Medulla oblongata (tissue), 1 donor: ENCODE measurements at regions not wholly inside any gene's neighbourhood (a gene's known extent, or its start where the extent isn't known, plus 50 kb on each side); places are given as distances from the start of the nearest gene placed in this dataset.

Experiments
- DNase-seq: peaks from one replicate; pipeline ENCODE4 v3.0.0-alpha.2; 2015; ENCODE audit errors: extremely low spot score

DNA sequence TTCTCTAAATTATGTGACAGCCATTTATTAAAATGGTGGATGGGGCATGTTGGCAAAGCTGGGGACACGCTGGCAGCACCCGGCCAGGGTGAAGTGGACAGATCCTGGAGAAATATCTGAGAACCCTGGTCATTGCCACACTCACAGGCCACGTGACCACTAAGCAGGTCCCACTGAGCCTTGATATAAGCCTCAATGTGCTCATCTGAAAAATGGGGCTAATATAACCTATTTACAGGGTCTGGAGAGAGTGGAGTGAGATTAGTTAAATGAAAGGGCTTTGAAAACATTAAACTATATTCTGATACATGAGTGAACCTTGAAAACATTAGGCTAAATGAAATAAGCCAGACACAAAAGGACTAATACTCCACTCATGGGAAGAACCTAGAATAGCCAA is 108.9 kb downstream of the RBFOX3 start:
- DNase-seq: no peak

DNA sequence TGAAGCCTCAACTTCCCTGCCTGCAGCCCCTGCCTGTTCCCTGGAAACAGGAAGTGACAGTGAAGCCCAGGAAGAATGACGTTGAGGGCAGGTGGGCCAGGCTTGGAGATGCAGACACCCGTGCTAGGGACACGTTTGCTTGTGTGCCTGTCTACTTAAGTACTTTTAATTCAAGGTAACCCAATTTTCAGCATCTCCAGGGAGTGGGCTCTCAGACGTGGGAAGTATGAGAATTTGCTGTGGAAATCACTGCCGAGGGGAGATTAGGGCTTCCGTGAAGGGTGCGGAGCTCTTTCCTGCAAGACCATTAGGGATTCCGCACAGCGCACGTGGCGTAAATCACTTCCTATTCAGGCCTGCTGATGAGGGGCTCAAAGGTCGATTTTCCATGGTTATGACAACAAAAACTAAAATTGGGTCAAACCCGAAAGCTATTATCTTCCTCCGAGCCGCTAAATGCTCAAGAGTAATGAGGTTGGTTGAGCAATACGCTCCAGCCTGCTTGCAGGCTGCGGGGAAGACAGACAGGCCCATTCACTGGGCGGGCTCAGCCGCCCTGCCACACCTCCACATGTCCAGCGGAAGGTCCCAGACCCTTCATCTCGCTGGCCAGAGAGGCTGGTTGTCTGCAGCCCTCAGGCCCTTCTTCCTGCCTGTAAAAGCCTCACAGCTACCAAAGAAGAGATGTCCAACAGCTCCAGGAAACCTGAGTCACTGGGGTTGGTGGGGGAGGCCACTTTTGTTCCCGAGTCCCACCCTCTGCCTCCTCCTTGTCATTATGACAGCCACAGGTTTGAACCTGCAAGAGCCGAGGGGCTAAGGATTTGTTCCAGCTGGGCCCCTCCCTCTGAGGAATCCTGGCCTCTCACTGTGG is 109.9 kb downstream of the RBFOX3 start:
- DNase-seq: no peak

DNA sequence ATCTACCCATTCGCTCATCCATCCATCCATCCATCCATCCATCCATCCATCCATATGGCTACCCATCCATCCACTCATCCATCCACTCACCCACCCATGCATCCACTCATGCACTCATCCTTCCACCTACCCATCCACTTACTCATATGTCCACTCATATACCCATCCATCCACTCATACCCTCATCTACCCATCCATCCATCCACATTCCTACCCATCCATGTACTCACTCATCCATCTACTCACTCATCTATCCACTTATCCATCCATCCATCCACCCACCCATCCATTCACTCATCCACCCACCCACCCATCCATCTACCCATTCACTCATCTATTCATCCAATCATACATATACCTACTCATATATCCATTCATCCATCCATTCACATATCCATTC is 112.0 kb downstream of the RBFOX3 start:
- DNase-seq: no peak

DNA sequence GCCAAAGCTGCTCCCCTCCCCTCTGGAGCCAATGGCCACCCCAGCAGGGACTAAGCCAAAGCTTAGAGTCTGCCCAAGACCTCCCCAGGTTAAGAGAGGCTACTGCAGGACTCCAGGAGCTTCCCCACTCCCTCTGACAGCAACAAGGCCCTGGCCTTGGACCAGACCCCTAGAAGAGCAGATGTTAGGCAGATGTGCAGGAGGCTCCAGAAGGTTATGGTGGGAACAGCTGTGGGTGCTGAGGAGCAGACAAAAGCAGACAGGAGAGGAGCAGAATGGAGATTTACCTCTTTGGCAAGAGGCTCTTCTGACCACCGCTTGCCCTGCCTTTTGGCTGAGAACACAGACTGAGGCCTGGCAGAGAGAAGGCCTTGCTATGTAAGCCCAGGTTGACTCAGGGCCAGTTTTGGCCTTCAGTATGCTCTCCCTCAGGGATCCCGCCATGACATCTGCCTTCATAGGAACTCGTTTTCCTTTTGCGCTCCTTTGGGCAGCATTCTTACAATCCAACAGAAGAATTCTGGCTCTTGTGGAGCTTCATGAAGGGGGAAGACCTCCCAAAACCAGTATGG is 113.0 kb downstream of the RBFOX3 start:
- no peak for DNase-seq

DNA sequence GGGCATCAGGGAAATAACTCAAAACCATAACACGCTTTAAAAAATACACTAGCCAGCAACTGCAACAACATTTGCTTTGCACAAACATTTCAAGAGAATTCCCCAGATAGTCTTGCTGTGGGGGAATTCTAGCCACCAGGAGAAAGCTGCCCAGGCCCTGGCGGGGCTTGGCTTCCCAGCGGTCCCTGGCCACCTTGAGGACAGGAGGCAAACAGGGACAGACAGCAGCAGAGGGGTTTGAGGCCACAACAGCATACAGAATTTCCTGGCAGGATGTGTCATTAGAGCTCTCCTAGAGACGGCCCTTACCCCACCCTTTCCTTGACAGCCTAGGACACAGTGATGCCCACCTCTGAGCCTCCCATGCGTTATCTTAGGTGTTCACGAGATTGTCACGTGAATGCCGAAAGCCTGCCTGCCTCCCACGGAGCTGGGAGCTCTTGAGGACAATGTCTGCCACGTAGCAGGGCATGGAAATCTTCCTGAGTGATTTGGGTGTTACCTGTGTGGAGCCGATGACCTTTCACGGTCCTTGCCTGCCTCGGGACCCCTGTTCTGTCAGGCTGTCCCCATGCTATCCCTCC is 114.3 kb downstream of the RBFOX3 start:
- no peak for DNase-seq

DNA sequence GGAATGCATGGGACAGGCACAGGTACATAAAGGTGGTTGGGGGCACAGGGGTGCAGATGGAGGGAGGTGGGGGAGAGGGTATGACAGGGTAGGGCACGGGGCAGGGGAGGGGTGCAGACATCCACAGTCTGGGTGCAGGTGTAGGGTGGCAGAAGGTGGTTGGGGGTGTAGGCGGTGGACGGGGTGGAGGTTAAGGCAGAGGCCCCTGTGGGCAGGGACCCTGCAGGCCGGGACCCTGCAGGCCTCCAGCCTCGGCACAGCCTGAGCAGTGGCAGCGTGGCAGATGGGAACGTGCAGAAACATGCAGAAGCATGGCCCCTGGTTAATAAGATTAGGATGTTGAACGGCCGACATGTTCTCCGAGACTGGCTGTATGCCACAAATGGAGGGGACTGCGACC is 115.2 kb downstream of the RBFOX3 start:
- DNase-seq: no peak

DNA sequence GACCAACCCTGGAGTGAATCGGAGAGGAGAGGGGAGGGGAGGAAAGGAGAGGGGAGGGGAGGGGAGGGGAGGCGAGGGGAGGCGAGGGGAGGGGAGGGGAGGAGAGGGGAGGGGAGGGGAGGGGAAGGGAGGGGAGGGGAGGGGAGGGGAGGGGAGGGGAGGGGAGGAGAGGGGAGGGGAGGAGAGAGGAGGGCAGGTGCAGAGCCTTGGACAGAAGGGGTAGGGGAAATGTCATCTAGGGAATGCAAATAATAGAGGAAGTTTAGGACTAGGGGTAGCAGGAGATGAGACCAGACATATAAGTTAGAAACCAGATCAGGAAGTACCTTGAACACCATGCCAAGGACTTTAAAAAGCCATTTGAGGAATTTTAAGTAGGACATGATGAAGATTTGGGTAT is 119.8 kb downstream of the RBFOX3 start:
- no peak for DNase-seq

DNA sequence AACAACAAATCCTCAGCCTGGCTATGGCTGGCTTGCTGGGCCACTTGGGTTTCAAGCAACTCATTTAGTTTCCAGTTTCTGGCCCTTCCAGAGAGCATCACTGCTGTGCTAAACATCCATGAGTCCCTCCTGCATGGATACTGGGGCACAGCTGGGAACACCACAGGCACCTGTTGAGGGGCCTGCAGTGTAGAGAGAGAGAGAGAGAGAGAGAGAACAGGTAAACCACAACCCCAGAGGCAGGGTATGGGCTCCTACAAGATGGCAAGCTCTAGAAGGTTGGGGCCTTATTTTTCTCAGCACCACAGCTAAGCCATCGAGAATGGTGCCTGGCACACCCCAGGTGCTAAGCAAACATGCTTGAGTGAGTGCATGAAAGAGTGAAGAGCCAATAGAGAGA is 120.3 kb downstream of the RBFOX3 start:
- no peak for DNase-seq

DNA sequence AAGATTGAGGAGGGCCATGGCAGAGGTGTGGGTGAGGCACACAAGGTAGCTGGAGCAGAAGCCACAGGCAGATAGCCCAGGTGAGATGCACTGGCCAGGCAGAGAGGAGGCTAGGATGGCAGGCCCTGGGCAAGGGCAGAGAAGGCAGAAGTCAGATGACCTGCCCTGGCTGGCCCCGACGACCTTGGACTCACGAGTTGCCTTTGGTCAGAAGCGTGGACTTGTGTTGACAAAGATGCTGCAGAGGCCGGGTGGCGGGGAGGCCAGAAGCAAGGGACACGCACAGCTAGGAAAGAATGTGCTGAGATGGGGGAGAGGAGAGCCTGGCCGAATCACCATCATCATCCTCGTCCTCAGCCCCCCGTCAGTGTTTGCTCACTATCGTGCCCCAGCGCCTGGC is 123.7 kb downstream of the RBFOX3 start:
- DNase-seq: no peak

DNA sequence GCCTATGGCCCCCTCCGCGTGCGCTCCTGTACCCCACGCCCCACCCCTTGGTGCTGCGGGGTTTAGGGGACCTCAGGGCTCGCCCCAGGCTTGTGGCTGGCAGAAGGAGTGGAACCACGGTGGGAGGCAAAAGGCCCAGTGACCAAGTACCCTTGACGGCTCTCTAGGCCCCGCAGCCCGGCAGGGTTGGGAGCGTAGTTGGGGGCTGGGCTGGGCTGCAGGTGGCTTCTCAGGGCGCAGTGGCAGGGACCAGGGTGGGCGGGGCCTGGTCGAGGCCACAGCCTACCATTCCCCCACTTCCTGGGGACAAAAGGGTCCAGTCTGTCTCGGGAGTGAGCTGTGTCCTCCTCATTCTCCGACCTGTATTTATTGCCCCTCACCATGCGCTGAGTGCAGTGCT is 124.9 kb downstream of the RBFOX3 start:
- no peak for DNase-seq

DNA sequence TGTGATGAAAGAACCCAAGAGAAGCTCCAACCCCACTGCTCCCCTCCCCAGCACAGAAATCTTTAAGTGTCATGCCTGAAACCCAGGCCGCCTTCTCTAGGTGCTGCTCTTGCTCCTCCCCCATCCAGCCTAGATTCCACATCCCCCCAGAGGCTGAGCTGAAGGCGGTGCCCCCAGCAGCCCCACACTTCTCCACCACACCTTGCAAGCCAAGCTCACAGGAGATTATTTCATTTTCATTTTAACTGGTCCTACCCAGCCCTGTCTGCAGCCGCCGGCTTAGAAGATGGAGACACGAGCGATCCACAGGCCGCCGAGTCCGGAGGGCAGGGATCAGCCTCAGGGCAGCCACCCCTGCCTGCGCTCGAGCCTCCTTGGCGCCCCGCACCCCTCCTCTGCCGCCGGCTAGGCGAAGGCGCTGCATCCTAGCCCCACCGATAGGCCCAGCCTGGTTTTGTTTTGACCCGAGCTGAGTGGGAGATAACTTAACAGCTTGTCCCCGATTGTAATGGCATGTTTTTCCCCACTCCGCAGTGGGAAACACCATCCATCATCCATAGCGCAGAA is 125.3 kb downstream of the RBFOX3 start:
- no peak for DNase-seq

DNA sequence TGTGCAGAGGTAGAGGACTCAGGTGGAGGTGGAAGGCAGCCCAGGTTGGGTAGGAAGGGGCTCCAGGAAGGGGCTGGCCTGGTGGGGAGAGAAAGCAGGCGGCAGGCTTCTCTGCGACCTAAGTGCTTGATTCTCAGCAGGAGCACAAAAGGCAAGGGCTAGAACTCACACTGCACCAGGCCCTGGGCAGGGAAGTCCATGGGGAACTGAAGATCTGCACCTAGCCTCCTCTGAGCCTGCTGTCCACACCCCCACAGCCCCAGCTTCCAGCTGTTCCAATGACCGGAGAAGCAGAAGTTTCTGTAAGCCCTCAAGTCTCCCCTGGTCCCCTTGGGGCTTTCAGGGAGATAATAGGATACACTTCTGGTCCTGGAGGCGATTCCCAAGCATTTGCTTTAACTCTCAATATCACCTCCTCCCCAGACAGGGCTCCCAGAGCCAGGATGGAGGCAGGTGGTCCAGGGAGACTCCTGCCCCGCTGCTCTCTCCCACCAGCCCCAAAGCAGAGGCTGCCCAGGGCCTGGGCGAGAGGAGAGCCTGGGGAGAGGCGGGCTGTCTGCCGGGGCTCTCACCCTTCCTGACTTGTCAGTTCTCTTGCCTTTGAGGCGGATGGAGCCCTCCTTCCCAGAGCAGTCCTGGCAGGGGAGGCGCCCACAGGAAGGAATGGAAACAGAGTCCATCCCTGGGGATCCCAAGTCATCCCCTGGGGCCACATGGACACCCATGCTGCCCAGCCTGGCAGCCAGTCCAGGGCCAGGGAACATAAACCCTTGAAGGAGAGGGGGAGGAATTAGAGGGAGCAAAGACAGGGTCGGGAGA is 126.0 kb downstream of the RBFOX3 start:
- DNase-seq: no peak

DNA sequence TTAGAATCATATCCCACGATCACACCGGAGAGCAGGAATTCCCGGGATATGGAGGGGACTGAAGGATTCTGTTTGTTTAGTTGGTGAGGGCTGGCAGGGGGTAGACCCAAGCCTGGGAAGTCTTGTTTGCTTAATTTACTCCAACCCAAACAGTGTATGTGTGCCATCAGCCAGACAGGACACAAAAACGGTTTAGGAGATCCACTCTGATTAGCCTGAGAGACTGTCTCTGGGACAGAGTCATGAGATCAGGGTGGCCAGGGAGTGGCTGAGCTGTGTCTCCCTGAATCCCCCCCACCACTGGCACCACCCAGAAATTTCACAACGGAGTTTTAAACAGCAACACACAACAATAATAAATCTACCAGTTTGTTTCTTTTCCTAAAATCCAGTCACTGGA is 127.0 kb downstream of the RBFOX3 start:
- no peak for DNase-seq

DNA sequence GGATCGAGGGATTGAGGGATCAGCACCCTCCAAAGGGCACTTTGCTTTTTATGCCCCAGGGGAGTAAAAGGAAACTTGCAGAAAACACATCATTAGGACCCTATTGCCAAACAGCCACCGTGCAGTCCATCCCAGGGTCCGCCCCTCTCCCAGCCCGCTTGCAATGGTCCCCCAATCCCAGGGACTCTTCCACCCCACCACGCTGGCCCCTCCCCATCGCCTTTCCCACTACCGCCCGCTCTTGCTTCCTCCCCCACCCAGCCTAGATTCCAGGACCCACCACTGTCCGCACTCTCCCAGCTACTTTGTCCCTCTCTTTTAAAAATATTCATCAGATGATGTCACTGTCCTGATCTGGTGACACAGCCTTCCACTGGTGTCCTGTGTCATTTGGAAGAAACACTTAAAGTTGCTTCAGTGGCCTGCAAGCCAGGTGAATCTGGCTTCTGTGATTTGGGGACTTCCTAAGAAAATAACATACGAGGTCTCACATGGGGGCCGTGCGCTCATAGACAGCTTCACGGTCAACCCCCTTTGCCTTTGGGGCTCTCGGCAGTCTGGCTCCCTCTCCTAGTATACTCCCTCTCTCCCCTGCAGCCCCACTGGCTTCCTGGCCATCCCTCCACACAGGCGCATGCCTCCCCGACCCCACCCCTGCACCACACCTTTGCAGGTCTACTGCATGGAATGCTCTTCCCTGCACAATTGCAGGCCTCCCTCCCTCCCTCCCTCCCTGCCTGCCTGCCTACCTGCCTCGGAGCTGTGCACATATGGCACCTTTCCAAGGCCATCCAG is 127.9 kb downstream of the RBFOX3 start:
- DNase-seq: no peak

DNA sequence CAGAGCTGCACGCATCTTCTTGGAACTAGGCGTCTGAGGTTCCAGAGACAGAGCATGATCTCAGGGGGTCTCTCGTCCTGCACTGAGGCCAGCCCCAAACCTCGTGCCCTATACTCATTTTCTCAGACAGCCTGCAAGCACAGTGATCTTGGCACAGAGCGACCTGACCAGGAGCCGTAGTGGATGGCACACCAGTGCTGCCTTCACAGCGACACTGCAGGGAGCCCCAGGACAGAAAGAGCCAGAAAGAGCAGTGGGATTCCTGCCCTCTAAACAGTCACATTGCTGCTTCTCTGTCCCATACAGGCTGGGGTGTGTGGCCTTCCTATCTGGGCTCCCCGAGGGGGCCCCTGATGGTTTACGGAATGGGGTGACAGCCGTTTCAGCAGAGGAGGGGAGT is 131.0 kb downstream of the RBFOX3 start:
- DNase-seq: no peak

DNA sequence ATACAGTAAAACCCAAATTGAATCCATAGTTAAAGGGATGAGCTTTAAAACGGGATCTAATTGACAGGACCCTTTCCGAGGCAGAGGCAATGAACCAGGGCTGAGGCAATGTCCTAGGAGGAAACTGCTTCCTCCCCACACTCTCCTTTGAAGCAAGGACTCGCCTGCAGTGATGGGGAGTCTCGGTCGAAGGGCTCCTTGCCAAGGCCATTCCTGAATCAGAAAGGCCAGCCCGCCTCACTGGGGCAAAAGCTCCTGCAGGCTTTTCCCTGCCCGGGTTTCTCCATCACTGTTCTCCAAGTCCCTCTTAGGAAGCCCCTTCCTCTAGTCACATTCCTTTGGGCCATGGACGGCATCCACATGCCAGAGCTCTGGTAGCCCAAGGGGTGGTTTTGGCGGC is 132.0 kb downstream of the RBFOX3 start:
- DNase-seq: no peak

DNA sequence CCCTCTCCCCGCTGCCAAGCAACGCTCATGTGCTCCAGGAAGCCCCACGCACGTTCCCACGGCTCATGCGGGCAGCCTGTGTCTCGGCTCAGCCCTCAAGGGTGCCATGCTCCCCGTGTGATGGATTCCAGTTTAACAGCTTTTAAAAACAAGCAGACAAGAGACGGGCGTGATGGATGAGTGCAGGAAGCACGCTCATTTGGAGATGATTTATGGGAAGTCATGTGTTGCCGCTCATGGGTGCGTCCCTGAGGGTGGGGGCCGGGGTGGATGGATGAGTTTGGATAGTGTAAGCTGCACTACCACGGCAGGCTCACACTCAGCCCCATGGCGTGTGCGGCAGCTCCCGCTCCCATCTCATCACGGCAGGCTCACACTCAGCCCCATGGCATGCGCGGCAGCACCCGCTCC is 132.8 kb downstream of the RBFOX3 start:
- DNase-seq: no peak

DNA sequence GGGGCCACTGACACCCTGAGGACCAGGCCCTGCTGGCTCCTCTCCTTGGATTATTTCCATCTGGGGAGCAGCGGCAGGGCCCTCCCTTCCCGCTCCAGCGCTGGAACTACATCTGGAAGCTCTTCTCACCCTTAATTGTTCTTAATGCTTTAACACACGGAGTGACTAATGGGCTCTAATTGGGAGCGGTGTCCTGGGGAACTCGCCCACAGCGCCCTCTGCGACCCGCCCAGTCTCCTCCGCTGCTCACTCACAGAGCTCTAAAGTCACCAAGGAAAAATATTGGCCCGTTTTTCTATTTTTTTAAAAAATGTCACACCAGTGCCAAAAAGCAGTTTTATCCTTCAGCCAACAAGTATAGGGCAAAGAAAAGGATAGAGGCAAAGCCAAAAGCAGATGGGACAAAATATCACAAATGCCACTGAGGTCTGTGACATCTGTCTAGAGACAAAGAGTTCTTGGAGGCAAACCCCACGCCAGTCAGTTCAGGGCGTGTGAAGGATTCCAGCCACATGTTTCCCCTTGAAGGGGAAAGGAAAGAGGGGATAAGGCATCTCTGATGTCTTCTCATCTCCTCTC is 134.7 kb downstream of the RBFOX3 start:
- no peak for DNase-seq

DNA sequence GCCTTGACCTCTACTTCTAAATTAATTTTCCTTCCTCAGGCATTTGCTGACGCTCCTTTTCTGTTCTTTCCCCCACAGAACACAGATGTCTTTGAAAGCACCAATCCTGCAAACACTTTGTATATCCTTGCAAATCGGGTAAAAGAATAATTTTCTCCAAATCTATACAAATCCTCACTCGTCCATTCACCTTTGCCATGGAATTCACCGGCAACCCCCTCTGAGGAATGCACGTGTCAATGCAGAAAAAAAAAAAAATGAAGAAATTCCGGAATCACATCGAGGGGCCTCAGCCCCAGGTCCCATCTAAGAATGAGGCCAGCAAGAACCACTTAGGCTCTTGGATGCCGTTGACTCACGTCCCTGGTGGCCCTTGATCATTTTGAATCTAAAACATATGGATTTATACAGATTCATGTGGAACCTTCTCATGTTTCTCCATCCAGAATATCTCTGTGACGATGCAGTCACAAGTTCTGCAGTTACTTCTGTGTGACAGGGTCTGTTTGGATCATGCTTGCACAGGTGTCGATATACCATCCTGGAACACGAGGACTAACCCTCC is 136.9 kb downstream of the RBFOX3 start:
- DNase-seq: no peak

DNA sequence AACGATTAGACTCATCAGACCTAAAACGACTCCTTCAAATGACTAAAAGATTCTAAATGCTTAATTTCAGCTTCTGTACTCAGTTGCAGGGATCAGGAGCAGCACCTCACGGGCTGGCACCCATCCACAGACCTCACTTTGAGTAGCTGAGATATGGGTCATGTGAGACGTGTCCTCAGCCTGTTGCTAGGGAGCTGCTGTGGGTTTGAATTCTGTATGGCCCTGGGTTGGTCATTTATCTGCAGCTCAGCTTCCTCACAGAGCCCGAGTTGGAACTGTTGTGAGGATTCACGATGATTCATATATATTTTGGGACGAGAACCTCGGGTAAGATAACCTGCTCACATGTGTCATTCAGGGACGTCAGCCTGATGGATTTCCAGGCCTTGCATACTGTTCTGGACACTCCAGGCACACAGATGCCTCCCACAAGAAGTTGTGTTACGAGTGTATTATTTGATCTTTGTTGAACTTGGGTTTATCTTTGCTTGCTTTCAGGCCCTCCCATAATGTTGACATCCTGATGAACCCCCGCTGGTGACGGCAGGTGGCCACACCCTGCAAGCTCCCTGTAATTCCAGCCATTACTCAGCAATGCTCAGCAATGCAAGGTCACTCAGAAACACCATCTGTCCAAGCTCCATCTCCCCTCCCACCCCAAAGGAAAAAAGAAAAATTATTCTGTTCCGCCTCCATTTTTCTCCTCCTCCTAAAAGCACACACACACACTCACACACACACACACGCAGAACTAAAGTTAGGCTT is 137.6 kb downstream of the RBFOX3 start:
- DNase-seq: no peak
